OCI-LY3 (cell line): ENCODE measurements at regions not wholly inside any gene's neighbourhood (a gene's known extent, or its start where the extent isn't known, plus 50 kb on each side); places are given as distances from the start of the nearest gene placed in this dataset.

Experiments used
- H2AFZ ChIP-seq: fragments of 200-600, 300-600 bp; shearing (Covaris generic); 2 replicates; pipeline ENCODE4 v1.6.0; 2014; ENCODE audit warnings: antibody characterized with exemption, low read depth, low read length
- H3K27ac ChIP-seq: fragments of 200-600, 300-600 bp; sonication (generic); 2 replicates; pipeline ENCODE4 v1.5.1; 2014; ENCODE audit warnings: mild to moderate bottlenecking, low read length, moderate library complexity, mixed read lengths
- H3K27me3 ChIP-seq: fragments of 200-600, 300-600 bp; sonication (generic); 2 replicates; pipeline ENCODE4 v1.6.1; 2014; ENCODE audit warnings: low read depth, low read length, mixed read lengths
- H3K36me3 ChIP-seq: fragments of 200-600, 300-600 bp; sonication (generic); replicated peaks from 2 replicates; pipeline ENCODE3; 2014; ENCODE audit warnings: low read depth, low read length, mixed read lengths
- H3K4me1 ChIP-seq: fragments of 300-600, 200-600 bp; sonication (generic); 2 replicates; pipeline ENCODE4 v1.6.1; 2014; ENCODE audit warnings: low read length, mixed read lengths
- H3K4me2 ChIP-seq: fragments of 200-600, 300-600 bp; sonication (generic); 2 replicates; pipeline ENCODE4 v1.6.1; 2014; ENCODE audit warnings: low read length, mixed read lengths
- H3K4me3 ChIP-seq: fragments of 300-600, 200-600 bp; sonication (generic); 2 replicates; pipeline ENCODE4 v1.5.1; 2014; ENCODE audit warnings: antibody characterized with exemption, mild to moderate bottlenecking, low read length, moderate library complexity
- H3K79me2 ChIP-seq: fragments of 300-600, 200-600 bp; shearing (Covaris generic); 2 replicates; pipeline ENCODE4 v1.6.1; 2014; ENCODE audit warnings: mild to moderate bottlenecking, low read length, mixed read lengths
- H3K9ac ChIP-seq: fragments of 300-600, 200-600 bp; shearing (Covaris generic); 2 replicates; pipeline ENCODE4 v1.6.0; 2014; ENCODE audit warnings: mild to moderate bottlenecking, low read length, moderate library complexity
- H3K9me3 ChIP-seq: fragments of 200-600, 300-600 bp; shearing (Covaris generic); 2 replicates; pipeline ENCODE4 v1.6.1; 2014; ENCODE audit warnings: low read length, mixed read lengths; ENCODE audit not compliant: insufficient read depth
- H4K20me1 ChIP-seq: fragments of 200-600, 300-600 bp; sonication (generic); 2 replicates; pipeline ENCODE4 v1.6.1; 2016; ENCODE audit warnings: low read length, mixed read lengths; ENCODE audit not compliant: insufficient read depth
- EZH2phosphoT487 ChIP-seq: fragments of 200-600 bp; shearing (Covaris generic); IDR thresholded peaks from 2 replicates; pipeline ENCODE4 v1.6.1; 2018; ENCODE audit warnings: antibody characterized with exemption, mixed run types, low read depth
- TF ChIP-seq, protein P1 (sequence below): fragments of 200-600, 300-600 bp; sonication (generic); IDR thresholded peaks from 2 replicates; pipeline ENCODE4 v1.5.1; 2014; ENCODE audit warnings: antibody characterized with exemption, low read length, low read depth

DNA sequence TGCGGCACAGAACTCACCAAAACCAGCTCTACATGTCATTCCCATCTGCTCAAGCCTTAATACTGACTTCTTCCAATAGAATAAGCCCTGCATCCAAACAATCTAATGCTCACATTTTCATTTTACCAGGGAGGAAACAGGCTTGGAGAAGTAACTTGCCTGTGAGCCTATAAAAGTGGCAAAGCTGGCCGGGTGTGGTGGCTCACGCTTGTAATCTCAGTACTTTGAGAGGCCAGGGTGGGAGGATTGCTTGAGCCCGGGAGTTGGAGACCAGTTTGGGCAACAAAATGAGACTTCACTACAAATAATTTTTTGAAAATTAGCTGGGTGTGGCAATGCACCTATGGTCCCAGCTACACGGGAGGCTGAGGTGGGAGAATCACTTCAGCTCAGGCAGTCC is 133.7 kb downstream of the LY86 start:
- H3K9me3 ChIP-seq, result no peaks in the 10 kb centered on the region
- H3K4me2 ChIP-seq, result no peak overlapping the region
- H3K36me3 ChIP-seq, result no peaks in the 10 kb centered on the region
- peaks cover 4% of the 10 kb centered on the region; the same call in 1 of the 2 replicates for H3K27me3 ChIP-seq
- no peak overlapping the region for H2AFZ ChIP-seq
- no peak overlapping the region for H3K9ac ChIP-seq
- H3K79me2 ChIP-seq, result no peaks in the 10 kb centered on the region
- H3K4me3 ChIP-seq, result no peak overlapping the region
- TF ChIP-seq, protein P1, sequence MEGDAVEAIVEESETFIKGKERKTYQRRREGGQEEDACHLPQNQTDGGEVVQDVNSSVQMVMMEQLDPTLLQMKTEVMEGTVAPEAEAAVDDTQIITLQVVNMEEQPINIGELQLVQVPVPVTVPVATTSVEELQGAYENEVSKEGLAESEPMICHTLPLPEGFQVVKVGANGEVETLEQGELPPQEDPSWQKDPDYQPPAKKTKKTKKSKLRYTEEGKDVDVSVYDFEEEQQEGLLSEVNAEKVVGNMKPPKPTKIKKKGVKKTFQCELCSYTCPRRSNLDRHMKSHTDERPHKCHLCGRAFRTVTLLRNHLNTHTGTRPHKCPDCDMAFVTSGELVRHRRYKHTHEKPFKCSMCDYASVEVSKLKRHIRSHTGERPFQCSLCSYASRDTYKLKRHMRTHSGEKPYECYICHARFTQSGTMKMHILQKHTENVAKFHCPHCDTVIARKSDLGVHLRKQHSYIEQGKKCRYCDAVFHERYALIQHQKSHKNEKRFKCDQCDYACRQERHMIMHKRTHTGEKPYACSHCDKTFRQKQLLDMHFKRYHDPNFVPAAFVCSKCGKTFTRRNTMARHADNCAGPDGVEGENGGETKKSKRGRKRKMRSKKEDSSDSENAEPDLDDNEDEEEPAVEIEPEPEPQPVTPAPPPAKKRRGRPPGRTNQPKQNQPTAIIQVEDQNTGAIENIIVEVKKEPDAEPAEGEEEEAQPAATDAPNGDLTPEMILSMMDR, result no peak
- TF ChIP-seq EZH2phosphoT487, result no peak
- H4K20me1 ChIP-seq, result no peaks in the 10 kb centered on the region
- H3K4me1 ChIP-seq, result peaks cover 4% of the 10 kb centered on the region; the same call in 1 of the 2 replicates
- no peak overlapping the region for H3K27ac ChIP-seq

DNA sequence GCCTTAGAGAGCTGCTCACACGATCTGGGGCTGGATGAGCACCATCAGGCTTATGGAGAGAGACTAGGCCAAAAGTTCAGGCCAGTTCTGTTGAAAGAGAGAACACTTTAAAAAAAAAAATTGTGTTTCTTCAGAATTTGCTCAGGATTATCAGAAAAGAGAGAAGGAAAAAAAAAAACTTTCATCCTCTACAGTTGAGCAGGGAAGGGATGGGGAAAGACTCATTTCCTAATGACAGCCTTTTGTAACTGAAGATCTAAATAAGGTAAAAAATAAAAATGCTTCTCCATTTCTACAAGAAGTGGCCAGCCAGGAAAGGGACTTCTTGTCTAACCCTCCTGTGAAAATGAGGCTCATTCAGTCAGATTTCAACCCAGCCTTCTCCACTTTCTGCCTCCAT is 134.8 kb downstream of the LY86 start:
- Histone ChIP-seq H3K27ac (no peak overlapping the region), H3K27me3 (no peaks in the 10 kb centered on the region; the same call in 1 of the 2 replicates), H3K4me3 (no peak overlapping the region), H3K4me1 (peaks cover 4% of the 10 kb centered on the region; the same call in 1 of the 2 replicates), H4K20me1 (no peaks in the 10 kb centered on the region), H3K9me3 (no peaks in the 10 kb centered on the region), H3K4me2 (no peak overlapping the region), H3K79me2 (no peaks in the 10 kb centered on the region), H2AFZ (no peak overlapping the region), H3K9ac (no peak overlapping the region), H3K36me3 (no peaks in the 10 kb centered on the region)
- TF ChIP-seq, protein P1, result no peak
- no peak for TF ChIP-seq EZH2phosphoT487

DNA sequence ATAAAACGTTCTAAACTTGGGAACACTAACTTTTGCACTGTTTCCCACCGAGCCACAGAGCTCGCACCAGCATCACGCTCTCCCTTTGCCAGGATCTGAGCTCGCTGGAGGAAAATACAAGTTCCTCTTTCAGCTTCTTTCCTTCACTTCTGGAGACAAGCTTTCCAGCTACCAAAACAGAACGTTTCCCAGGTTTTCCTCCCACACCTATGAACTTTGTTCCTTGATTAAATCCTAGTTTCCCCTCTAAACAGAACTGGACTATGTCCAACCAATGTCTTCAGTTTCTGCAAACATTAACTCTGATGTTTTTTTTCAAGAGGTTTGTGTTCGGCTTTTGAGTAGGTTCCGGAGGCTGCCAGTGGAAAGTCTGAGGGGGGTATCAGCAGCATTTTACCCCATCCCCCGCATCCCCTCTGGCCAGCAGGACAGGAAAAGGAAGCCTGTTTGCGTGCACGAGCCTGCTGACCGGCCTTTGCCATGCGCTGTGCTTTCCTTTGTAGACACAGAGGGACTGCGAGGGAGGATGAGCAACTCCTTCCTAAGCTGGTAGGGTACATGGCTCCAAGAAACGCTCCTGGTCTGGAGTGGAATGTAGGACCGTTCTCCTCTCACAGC is 135.5 kb downstream of the LY86 start:
- Histone ChIP-seq H2AFZ (peak overlapping the region; percentile 60), H3K9me3 (no peaks in the 10 kb centered on the region), H3K9ac (no peak overlapping the region), H3K27ac (no peak overlapping the region), H3K36me3 (no peaks in the 10 kb centered on the region), H3K27me3 (peaks cover 4% of the 10 kb centered on the region; the same call in 1 of the 2 replicates), H3K4me1 (peaks cover 4% of the 10 kb centered on the region; the same call in 1 of the 2 replicates), H3K4me2 (peak overlapping the region; percentile 75), H3K4me3 (peak overlapping the region; percentile 33), H4K20me1 (no peaks in the 10 kb centered on the region), H3K79me2 (no peaks in the 10 kb centered on the region)
- no peak for TF ChIP-seq EZH2phosphoT487
- TF ChIP-seq, protein P1, result no peak

DNA sequence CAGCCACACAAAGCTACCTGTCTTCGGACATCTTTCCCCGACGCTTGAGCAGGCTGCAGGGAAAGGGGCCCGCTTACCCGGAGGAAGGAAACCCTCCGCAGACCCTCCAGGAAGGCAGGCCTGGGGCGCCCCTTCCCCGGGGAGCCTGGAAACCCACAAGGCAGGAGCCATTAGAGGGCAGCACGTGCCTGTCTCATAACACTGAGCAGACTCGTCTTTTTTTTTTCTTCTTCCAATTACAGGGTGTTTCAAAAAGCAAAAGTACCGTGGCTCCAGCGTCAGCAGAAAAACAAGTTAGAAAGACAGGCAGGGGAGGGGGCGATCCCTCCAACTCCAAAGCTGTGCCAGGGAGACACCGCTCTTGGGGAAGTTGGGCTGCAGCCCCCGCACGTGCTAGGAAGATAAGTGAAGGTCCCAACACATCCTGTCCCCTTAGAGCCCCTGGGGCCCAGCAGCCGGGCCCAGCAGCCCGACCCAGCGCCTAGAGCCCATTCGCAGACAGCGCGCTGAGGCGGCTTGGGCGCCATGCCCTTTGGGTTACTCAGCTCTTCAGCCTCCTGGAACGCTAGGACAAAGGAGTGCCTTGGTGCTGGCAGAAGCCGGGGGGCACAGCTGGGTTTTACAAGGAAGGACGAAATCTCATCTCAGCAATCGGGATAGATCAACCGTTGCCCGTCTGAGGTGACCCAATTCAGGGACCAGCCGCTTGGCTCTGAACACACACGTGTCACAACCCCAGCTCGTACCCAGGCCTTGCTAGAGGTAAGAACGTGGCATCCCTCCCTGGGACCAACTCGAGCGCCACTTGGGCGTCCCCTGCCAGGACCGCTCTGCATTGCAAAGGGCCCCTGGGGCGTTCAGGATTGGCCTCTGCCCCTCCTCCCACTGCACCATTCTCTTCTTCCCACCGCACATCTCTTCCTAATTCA is 136.3 kb downstream of the LY86 start:
- no peaks in the 10 kb centered on the region for H3K36me3 ChIP-seq
- H3K9ac ChIP-seq, result no peak overlapping the region
- peak overlapping the region; percentile 33 for H3K4me3 ChIP-seq
- H2AFZ ChIP-seq, result peak overlapping the region; percentile 60
- H3K9me3 ChIP-seq, result no peaks in the 10 kb centered on the region
- peaks cover 5% of the 10 kb centered on the region for H3K4me1 ChIP-seq
- no peak overlapping the region for H3K27ac ChIP-seq
- H4K20me1 ChIP-seq, result no peaks in the 10 kb centered on the region
- no peaks in the 10 kb centered on the region for H3K79me2 ChIP-seq
- peaks cover 8% of the 10 kb centered on the region; the same call in 1 of the 2 replicates for H3K27me3 ChIP-seq
- TF ChIP-seq, protein P1, result peak; percentile 64
- TF ChIP-seq EZH2phosphoT487, result no peak
- peak overlapping the region; percentile 75 for H3K4me2 ChIP-seq
